ENCODE measurements at regions not wholly inside any gene's neighbourhood (a gene's known extent, or its start where the extent isn't known, plus 50 kb on each side); places are given as distances from the start of the nearest gene placed in this dataset.
A peak's percentile ranks its signal among the peaks of the same experiment; 100 is the strongest.
"Not testable (repeated sequence)": the region's sequence is repeated elsewhere in the genome, so short reads cannot be mapped to it uniquely, and the experiment has no call there.

DNA sequence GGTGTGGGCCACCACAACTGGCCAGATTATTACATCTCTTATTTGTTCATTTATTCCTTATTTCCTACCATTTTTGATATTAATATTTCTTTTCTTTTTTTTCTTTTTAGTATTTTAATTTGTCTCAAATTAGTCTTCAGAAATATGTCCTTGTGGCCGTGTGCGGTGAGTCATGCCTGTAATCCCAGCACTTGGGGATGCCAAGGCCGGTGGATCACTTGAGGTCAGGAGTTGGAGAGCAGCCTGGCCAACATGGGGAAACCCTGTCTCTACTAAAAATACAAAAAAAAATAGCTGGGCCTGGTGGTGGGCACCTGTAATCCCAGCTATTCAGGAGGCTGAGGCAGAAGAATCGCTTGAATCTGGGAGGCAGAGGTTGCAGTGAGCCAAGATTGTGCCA lies 376.2 kb upstream of the AGA start:
- not testable (repeated sequence) for H3K36me3 ChIP-seq (ENCODE audit: insufficient read depth, low read length); H3K9ac ChIP-seq (ENCODE audit: low read depth, low read length); H3K9me3 ChIP-seq (ENCODE audit: control insufficient read depth, insufficient read depth, low read length); H3K4me1 ChIP-seq (ENCODE audit: insufficient read depth, low read length)

DNA sequence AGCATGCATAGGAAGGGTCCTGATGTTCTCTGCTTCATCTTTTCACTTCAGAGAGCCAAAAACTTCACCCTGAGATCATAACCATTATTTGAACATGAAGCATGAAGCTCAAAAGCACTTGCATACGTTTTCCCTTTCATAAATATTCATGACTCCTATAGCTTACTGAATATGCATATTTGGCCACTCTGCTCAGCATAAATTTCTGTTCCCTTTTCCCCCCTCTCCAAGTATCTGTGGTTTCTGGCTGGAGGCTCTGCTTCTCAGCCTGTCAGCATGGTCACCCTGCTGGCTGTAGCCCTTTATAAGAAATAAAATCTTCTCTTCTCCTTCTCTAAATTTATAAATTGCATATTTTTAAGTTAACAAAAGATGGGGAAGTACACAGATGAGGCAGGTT lies 384.7 kb upstream of the AGA start:
- Histone ChIP-seq H3K9ac (ENCODE audit: low read depth, low read length) (no peak overlapping the region), H3K36me3 (ENCODE audit: insufficient read depth, low read length) (no peaks in the 10 kb centered on the region), H3K4me1 (ENCODE audit: insufficient read depth, low read length) (no peaks in the 10 kb centered on the region), H3K9me3 (ENCODE audit: control insufficient read depth, insufficient read depth, low read length) (no peaks in the 10 kb centered on the region)

DNA sequence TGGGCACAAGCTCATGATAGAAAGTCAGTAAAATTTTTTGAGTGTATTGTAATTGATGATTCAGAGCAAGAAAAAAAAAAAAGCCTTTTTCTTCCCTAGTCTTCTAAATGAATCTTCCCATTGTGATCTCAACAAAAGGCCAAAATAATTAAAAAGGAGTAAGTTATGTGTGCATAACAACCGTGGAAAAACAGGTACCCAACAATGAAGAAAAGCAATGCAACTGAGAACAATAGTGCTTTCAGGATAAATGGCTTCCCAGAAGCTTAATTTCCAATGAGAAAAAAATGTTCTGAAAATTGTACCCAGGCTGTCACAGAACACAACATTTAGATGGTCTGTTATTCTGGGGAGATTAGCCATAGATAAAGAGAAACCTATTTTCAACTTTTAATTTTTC lies 399.0 kb upstream of the AGA start:
- H3K9ac ChIP-seq (ENCODE audit: low read depth, low read length) = no peak overlapping the region
- no peaks in the 10 kb centered on the region for H3K4me1 ChIP-seq (ENCODE audit: insufficient read depth, low read length)
- H3K9me3 ChIP-seq (ENCODE audit: control insufficient read depth, insufficient read depth, low read length) = no peaks in the 10 kb centered on the region
- no peaks in the 10 kb centered on the region for H3K36me3 ChIP-seq (ENCODE audit: insufficient read depth, low read length)

DNA sequence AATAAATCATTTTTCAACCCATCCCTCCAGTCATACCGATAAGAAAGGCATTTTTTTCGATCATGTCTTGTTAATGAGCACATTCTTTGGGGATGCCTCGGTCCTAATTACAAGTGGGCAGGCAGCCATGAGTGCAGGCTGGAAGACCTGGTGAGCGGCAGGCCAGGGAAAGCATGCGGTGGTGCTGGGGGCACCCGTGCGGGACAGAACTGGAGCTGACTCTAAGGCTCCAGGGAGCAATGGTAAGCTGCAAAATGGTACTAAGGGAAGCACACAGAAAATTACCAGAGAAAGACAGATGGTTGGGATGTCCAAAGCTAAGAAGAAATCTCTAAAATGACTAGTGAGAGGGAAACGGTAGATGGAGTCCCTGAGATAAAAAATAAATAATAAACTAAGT lies 411.0 kb upstream of the AGA start:
- Histone ChIP-seq H3K36me3 (ENCODE audit: insufficient read depth, low read length) (no peaks in the 10 kb centered on the region), H3K9ac (ENCODE audit: low read depth, low read length) (no peak overlapping the region), H3K4me1 (ENCODE audit: insufficient read depth, low read length) (peaks cover 8% of the 10 kb centered on the region; the same call in 1 of the 2 replicates), H3K9me3 (ENCODE audit: control insufficient read depth, insufficient read depth, low read length) (no peaks in the 10 kb centered on the region)

DNA sequence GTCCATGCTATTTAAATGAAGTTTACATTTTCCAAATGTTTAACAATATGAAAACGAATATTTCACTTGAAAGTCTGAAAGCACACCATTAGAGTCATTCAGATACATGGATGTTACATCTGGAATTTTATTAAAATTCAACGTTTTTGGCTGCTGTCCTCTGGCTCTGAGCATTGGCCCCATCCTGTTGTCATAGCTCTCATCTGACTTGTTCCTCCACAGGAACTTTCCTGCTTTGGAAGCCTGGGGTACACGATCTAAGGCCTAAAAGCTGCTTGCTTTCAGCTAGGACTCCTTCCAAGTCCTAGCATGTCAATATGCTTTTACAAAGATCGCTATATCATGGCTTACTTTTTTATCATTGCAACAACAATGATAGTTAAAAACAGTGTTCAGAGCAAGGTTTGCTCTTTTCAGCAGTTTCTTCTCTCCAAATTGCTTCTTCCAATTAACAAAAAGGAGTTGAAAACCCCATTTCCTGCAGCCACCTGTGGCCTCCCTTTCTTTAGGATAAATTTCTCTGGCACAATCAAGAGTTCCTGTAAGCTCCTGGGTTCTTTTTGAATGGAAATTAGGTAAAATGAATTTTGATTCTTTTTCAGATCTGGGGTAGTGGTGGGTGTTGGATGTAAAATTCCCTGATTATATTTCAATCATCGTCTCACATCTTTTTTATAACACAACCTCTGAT lies 413.4 kb upstream of the AGA start:
- Histone ChIP-seq H3K9ac (ENCODE audit: low read depth, low read length) (no peak overlapping the region), H3K9me3 (ENCODE audit: control insufficient read depth, insufficient read depth, low read length) (no peaks in the 10 kb centered on the region), H3K36me3 (ENCODE audit: insufficient read depth, low read length) (no peaks in the 10 kb centered on the region), H3K4me1 (ENCODE audit: insufficient read depth, low read length) (peaks cover 8% of the 10 kb centered on the region; the same call in 1 of the 2 replicates)

DNA sequence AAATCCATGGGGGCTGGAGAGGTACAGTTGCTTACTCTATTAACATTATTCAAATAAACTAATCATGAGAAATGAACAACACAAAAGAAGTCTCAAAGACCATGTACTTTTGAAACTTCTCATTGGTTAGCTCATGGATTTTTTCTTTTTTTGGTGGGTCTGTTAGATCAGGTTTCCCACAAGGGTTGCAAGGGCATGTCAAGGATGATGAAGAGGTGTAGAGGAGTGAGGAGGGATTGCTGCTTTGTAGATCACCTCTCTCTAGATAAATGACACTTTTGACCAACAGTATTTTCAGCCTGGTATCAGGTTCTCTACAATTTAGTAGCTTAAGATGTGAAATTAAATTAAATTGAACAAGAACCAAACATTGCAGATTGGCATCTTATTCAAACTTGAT lies 417.9 kb upstream of the AGA start:
- H3K9me3 ChIP-seq (ENCODE audit: control insufficient read depth, insufficient read depth, low read length) = no peaks in the 10 kb centered on the region
- H3K4me1 ChIP-seq (ENCODE audit: insufficient read depth, low read length) = peaks cover 7% of the 10 kb centered on the region; the same call in 1 of the 2 replicates
- no peak overlapping the region for H3K9ac ChIP-seq (ENCODE audit: low read depth, low read length)
- no peaks in the 10 kb centered on the region for H3K36me3 ChIP-seq (ENCODE audit: insufficient read depth, low read length)

DNA sequence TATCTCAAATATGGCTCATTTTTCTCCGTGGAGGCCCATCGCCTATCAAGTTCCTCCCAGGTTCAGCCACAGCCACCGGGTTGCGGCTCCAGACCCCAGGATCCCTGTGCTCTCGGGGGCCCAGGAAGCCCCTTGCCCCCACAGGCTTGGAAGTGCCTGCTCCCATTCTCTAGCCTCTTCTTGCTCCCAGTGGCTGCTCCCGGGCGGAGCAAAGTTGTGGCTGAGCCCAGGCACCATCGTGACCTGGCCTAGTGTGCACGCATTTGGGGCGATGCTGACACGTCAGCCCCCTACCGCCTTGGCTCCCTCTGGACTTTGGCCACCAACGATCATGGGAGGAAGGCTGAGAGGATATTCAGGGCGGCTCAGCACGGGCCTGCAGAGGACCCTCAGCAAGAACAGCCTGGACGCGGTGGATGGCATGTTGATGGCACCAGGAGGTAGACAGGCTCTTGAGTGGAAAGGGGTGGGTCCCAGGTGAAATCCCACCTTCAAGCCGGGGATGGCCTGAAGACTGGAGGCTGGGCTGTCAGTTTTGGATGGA lies 419.4 kb upstream of the AGA start:
- no peaks in the 10 kb centered on the region for H3K4me1 ChIP-seq (ENCODE audit: insufficient read depth, low read length)
- H3K36me3 ChIP-seq (ENCODE audit: insufficient read depth, low read length) = no peaks in the 10 kb centered on the region
- no peaks in the 10 kb centered on the region for H3K9me3 ChIP-seq (ENCODE audit: control insufficient read depth, insufficient read depth, low read length)
- H3K9ac ChIP-seq (ENCODE audit: low read depth, low read length) = no peak overlapping the region

DNA sequence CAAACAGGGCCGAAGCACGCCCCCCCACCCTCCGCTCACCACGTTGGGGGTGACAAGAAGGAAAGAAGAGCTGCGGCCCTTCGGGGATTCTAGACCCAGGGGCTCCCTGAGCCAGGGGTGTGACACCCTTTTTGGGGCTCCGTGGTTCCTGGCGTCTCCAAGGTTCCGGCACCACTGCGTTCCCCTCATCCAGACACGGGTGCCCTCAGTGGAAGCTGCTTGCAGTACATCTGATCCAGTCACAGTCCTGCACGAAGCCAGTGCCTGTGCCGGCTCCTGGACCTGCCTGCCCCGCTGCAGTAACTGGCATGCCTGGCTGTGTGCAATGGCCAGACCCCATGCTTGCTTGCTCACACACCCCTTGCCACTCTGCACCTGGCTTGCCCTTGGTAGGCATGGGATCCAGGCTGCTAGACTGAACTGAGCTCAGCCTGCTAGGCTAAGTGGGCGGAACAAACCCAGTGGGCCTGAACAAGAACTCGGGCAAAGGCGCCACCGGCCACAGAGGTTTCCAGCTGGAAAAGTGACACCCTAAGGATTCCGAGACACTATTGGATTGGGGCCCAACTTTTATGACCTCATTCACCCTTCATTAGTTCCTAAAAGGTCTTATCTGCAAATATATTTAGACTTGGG lies 420.4 kb upstream of the AGA start:
- no peak overlapping the region for H3K9ac ChIP-seq (ENCODE audit: low read depth, low read length)
- no peaks in the 10 kb centered on the region for H3K36me3 ChIP-seq (ENCODE audit: insufficient read depth, low read length)
- no peaks in the 10 kb centered on the region for H3K9me3 ChIP-seq (ENCODE audit: control insufficient read depth, insufficient read depth, low read length)

DNA sequence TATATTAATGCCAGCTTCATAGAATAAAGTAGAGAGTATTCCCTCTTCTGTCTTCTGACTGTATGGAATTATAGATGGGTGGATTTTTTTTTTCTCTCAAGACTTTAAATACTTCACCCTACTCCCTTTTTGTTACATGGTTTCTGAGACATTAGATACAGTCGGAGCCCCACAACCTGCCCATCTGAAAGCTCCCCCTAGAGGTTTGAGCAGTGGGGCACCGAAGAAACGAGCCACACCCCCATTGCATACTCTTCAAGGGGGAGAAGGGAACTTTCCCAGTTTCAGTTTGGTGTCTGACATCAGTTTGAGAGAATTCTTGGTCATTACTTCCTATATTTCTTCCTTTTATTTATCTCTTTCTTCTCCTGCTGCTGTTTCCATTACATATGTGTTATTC lies 437.6 kb upstream of the AGA start:
- no peaks in the 10 kb centered on the region for H3K36me3 ChIP-seq (ENCODE audit: insufficient read depth, low read length)
- H3K9me3 ChIP-seq (ENCODE audit: control insufficient read depth, insufficient read depth, low read length) = no peaks in the 10 kb centered on the region
- H3K4me1 ChIP-seq (ENCODE audit: insufficient read depth, low read length) = no peaks in the 10 kb centered on the region
- no peak overlapping the region for H3K9ac ChIP-seq (ENCODE audit: low read depth, low read length)

More for the DNA sequence above, 420.4 kb upstream of the AGA start:
- no peaks in the 10 kb centered on the region for H3K4me1 ChIP-seq (ENCODE audit: insufficient read depth, low read length)

DNA sequence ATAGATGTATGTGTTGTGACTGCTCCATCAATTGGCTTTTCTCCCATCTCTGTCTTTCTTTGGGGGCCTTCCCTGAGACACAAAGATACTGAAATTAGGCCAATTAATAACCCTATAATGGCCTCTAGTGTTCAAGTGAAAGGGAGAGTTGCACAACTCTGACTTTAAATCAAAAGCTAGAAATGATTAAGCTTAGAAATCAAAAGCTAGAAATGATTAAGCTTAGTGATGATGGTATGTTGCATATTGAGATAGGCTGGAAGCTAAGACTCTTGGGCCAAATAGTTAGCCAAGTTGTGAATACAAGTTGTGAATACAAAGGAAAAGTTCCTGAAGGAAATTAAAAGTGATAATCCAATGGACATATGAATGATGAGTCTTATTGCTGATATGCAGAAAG lies 452.9 kb upstream of the AGA start:
- H3K9ac ChIP-seq (ENCODE audit: low read depth, low read length) = no peak overlapping the region
- H3K4me1 ChIP-seq (ENCODE audit: insufficient read depth, low read length) = no peaks in the 10 kb centered on the region
- no peaks in the 10 kb centered on the region for H3K9me3 ChIP-seq (ENCODE audit: control insufficient read depth, insufficient read depth, low read length)
- no peaks in the 10 kb centered on the region for H3K36me3 ChIP-seq (ENCODE audit: insufficient read depth, low read length)

DNA sequence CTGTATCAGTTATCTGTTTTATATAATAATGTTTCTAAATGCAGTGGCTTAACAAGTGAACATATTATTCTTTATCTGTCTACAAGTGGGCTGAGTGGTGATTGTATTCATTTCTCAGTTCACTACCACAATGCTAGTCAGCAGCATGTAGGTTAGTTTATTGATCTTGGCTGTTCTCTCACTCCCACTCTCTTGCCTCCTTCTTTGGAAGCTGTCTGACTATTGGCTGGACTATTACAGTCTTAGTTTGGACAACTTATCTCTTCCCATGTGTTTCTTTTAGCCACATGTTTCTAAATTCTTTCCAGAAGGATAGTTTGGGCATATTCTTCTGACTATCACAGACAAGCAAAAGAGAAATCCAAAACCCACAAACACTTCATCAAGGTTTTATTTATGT lies 459.5 kb upstream of the AGA start:
- Histone ChIP-seq H3K36me3 (ENCODE audit: insufficient read depth, low read length) (no peaks in the 10 kb centered on the region), H3K9me3 (ENCODE audit: control insufficient read depth, insufficient read depth, low read length) (no peaks in the 10 kb centered on the region), H3K4me1 (ENCODE audit: insufficient read depth, low read length) (no peaks in the 10 kb centered on the region), H3K9ac (ENCODE audit: low read depth, low read length) (no peak overlapping the region)

DNA sequence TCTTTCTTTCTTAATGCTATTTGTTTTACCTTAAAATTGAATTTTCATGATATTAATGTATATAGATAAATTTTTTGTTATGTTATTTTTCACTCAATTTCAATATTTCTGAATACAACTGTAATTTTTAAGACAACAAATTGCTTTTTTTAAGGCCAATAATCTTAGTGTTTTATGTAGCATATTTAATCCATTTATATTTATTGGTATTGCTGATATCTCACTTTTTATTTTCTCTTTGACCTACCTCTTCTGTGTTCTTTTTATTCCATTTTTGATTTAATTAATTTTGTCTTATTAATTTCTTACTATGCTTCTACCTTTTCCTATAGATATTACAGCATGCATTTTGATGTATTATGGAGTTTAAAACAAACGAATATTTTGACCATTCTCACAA lies 460.1 kb upstream of the AGA start:
- Histone ChIP-seq H3K9ac (ENCODE audit: low read depth, low read length) (no peak overlapping the region), H3K4me1 (ENCODE audit: insufficient read depth, low read length) (no peaks in the 10 kb centered on the region), H3K9me3 (ENCODE audit: control insufficient read depth, insufficient read depth, low read length) (no peaks in the 10 kb centered on the region), H3K36me3 (ENCODE audit: insufficient read depth, low read length) (no peaks in the 10 kb centered on the region)

DNA sequence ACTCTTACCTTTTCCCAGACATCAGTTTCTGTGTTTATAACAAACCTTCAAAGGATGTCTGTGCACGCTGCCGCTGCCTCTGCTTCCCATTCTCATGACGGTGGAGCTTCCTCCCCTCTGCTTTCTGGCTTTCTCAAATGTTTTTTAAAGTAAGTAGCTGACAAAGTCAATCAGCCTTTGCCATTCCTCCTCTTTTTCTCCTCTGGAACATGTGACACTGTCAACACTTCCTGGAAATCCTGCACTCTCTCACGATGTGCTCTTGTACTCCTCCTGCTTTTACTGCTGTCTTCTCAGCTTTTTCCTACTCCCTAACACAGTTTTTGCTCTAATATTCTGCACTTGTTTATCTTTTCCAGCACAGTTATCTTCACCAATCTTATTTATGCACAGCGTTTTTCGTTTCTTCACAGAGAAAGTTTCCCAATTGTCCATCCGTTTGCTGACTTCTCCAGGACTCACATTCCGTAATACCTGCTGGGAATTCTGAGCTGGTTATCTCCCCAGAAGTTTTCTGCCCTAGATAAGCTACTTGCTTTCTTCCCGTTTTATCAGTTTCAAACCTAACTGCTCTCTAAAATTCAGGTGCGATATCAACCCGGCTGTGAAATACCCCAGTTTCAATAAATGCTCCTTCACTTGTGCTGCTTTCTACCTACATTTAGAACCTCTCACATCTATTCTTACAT lies 465.6 kb upstream of the AGA start:
- Histone ChIP-seq H3K4me1 (ENCODE audit: insufficient read depth, low read length) (no peaks in the 10 kb centered on the region), H3K9ac (ENCODE audit: low read depth, low read length) (peak overlapping the region; percentile 34; the same call in 1 of the 2 replicates), H3K9me3 (ENCODE audit: control insufficient read depth, insufficient read depth, low read length) (no peaks in the 10 kb centered on the region), H3K36me3 (ENCODE audit: insufficient read depth, low read length) (no peaks in the 10 kb centered on the region)

DNA sequence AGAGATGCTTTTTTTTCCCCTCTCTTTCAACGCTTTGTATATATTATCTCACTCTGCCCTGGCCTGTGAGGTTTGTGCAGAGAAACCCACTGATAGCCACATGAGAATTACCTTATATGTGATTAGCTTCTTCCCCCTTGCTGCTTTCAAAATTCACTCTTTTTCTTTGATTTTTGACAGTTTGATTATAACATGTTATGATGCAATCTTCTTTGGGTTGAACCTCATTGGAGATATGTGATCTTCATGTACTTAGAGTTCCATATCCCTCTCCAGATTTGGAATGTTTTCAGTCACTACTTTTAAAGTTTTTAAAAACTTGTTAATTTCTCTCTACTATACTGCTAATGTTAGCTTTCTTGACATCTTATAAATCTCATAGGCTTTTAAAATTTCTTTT lies 479.5 kb upstream of the AGA start:
- H3K36me3 ChIP-seq (ENCODE audit: insufficient read depth, low read length) = no peaks in the 10 kb centered on the region

DNA sequence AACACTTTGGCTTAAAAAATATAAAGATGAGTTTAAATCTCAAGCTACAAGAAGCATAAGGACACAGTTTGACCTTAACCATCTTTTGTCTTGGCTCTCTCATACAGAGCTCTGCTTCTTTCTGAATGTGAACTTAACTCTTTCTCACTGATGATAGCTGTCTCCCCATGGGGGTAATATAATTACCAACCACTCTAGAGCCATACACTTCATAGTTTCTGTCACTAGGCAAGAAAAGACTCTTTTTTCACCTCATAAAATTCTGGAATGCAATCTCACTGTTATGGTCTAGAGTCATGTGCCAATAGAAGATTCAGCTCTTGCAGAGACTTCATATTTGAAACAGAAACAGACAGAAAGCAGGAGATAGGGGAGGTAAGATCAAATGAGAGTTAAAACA lies 481.7 kb upstream of the AGA start:
- Histone ChIP-seq H3K9me3 (ENCODE audit: control insufficient read depth, insufficient read depth, low read length) (no peaks in the 10 kb centered on the region), H3K9ac (ENCODE audit: low read depth, low read length) (no peak overlapping the region), H3K36me3 (ENCODE audit: insufficient read depth, low read length) (no peaks in the 10 kb centered on the region), H3K4me1 (ENCODE audit: insufficient read depth, low read length) (no peaks in the 10 kb centered on the region)

More for the DNA sequence above, 479.5 kb upstream of the AGA start:
- H3K4me1 ChIP-seq (ENCODE audit: insufficient read depth, low read length) = no peaks in the 10 kb centered on the region
- H3K9me3 ChIP-seq (ENCODE audit: control insufficient read depth, insufficient read depth, low read length) = no peaks in the 10 kb centered on the region
- no peak overlapping the region for H3K9ac ChIP-seq (ENCODE audit: low read depth, low read length)
